ENCODE measurements at regions not wholly inside any gene's neighbourhood (a gene's known extent, or its start where the extent isn't known, plus 50 kb on each side); places are given as distances from the start of the nearest gene placed in this dataset.

- TF ChIP-seq, protein P1, sequence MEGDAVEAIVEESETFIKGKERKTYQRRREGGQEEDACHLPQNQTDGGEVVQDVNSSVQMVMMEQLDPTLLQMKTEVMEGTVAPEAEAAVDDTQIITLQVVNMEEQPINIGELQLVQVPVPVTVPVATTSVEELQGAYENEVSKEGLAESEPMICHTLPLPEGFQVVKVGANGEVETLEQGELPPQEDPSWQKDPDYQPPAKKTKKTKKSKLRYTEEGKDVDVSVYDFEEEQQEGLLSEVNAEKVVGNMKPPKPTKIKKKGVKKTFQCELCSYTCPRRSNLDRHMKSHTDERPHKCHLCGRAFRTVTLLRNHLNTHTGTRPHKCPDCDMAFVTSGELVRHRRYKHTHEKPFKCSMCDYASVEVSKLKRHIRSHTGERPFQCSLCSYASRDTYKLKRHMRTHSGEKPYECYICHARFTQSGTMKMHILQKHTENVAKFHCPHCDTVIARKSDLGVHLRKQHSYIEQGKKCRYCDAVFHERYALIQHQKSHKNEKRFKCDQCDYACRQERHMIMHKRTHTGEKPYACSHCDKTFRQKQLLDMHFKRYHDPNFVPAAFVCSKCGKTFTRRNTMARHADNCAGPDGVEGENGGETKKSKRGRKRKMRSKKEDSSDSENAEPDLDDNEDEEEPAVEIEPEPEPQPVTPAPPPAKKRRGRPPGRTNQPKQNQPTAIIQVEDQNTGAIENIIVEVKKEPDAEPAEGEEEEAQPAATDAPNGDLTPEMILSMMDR (IDR thresholded peaks at IDR 0.05): no peak
- no peak for TF ChIP-seq POLR2A (IDR thresholded peaks at IDR 0.05)
Observed at GRCh38 chr2:118549503-118549902, 297.9 kb downstream of the EN1 start.

All from adrenal gland (tissue), 5 donors.